ENCODE measurements at regions not wholly inside any gene's neighbourhood (a gene's known extent, or its start where the extent isn't known, plus 50 kb on each side); places are given as distances from the start of the nearest gene placed in this dataset.

GRCh38 chr12:42961395-42961794, 371.8 kb upstream of the PRICKLE1 start:
- DNase-seq (ENCODE audit: low read depth), result peak; percentile 8

- no peak for DNase-seq (ENCODE audit: low read depth)
Measured at GRCh38 chr12:42960087-42960527, 370.6 kb upstream of the PRICKLE1 start.

- DNase-seq (ENCODE audit: low read depth), result no peak
Measured at GRCh38 chr12:42958291-42958674, 368.7 kb upstream of the PRICKLE1 start.

GRCh38 chr12:42957561-42958290, 368.2 kb upstream of the PRICKLE1 start:
- no peak for DNase-seq (ENCODE audit: low read depth)

- no peak for DNase-seq (ENCODE audit: low read depth)
Measured at GRCh38 chr12:42957136-42957535, 367.6 kb upstream of the PRICKLE1 start.

- no peak for DNase-seq (ENCODE audit: low read depth)
Measured at GRCh38 chr12:42953021-42953420, 363.5 kb upstream of the PRICKLE1 start.

GRCh38 chr12:42946871-42947381, 357.4 kb upstream of the PRICKLE1 start:
- no peak for DNase-seq (ENCODE audit: low read depth)

GRCh38 chr12:42945927-42946326, 356.4 kb upstream of the PRICKLE1 start:
- DNase-seq (ENCODE audit: low read depth), result no peak

- no peak for DNase-seq (ENCODE audit: low read depth)
Measured at GRCh38 chr12:42944516-42944915, 355.0 kb upstream of the PRICKLE1 start.

- DNase-seq (ENCODE audit: low read depth), result no peak
Measured at GRCh38 chr12:42936991-42937390, 347.4 kb upstream of the PRICKLE1 start.

GRCh38 chr12:42936260-42936659, 346.7 kb upstream of the PRICKLE1 start:
- DNase-seq (ENCODE audit: low read depth), result no peak

GRCh38 chr12:42935756-42936155, 346.2 kb upstream of the PRICKLE1 start:
- no peak for DNase-seq (ENCODE audit: low read depth)

- DNase-seq (ENCODE audit: low read depth), result no peak
Measured at GRCh38 chr12:42935090-42935489, 345.5 kb upstream of the PRICKLE1 start.

- DNase-seq (ENCODE audit: low read depth), result no peak
Measured at GRCh38 chr12:42933461-42934081, 344.0 kb upstream of the PRICKLE1 start.

GRCh38 chr12:42932936-42933335, 343.4 kb upstream of the PRICKLE1 start:
- DNase-seq (ENCODE audit: low read depth), result no peak

- DNase-seq (ENCODE audit: low read depth), result no peak
Measured at GRCh38 chr12:42926232-42926631, 336.7 kb upstream of the PRICKLE1 start.

GRCh38 chr12:42924482-42924881, 334.9 kb upstream of the PRICKLE1 start:
- DNase-seq (ENCODE audit: low read depth), result no peak

- DNase-seq (ENCODE audit: low read depth), result no peak
Measured at GRCh38 chr12:42923583-42923982, 334.0 kb upstream of the PRICKLE1 start.

GRCh38 chr12:42923156-42923555, 333.6 kb upstream of the PRICKLE1 start:
- no peak for DNase-seq (ENCODE audit: low read depth)

GRCh38 chr12:42922505-42922850, 332.9 kb upstream of the PRICKLE1 start:
- no peak for DNase-seq (ENCODE audit: low read depth)

- no peak for DNase-seq (ENCODE audit: low read depth)
Measured at GRCh38 chr12:42921741-42922504, 332.4 kb upstream of the PRICKLE1 start.

GRCh38 chr12:42919691-42920090, 330.1 kb upstream of the PRICKLE1 start:
- DNase-seq (ENCODE audit: low read depth), result no peak

- DNase-seq (ENCODE audit: low read depth), result no peak
Measured at GRCh38 chr12:42918443-42918842, 328.9 kb upstream of the PRICKLE1 start.

Measured in fibroblast of the conjunctiva (primary cell).